SK-N-SH treated with all-trans-retinoic acid at 6 μM for 48 hours (cell line): ENCODE measurements at regions not wholly inside any gene's neighbourhood (a gene's known extent, or its start where the extent isn't known, plus 50 kb on each side); places are given as distances from the start of the nearest gene placed in this dataset.

Experiments
- ATAC-seq: fragments of 200-7000 bp; cut with Tn5 transposase; 3 replicates; pipeline ENCODE4 v1.9.1; 2020; ENCODE audit warnings: mild to moderate bottlenecking, moderate library complexity
- ARNTL ChIP-seq: fragments of 450-650 bp; formaldehyde crosslinking; IDR thresholded peaks from 2 replicates; pipeline ENCODE4 v1.5.0; 2020; ENCODE audit warnings: low read depth, mild to moderate bottlenecking, moderate library complexity, borderline replicate concordance
- BACH2 ChIP-seq: fragments of 250-450 bp; sonication (Bioruptor Pico); IDR thresholded peaks from 2 replicates; pipeline ENCODE4 v1.9.0; 2021; ENCODE audit warnings: mild to moderate bottlenecking, borderline replicate concordance
- CSDC2 ChIP-seq: fragments of 250-450 bp; sonication (Bioruptor Pico); IDR thresholded peaks from 2 replicates; pipeline ENCODE4 v1.5.0; 2020; ENCODE audit warnings: mild to moderate bottlenecking, moderate library complexity
- ESRRG ChIP-seq: fragments of 250-450 bp; sonication (Bioruptor Pico); IDR thresholded peaks from 2 replicates; pipeline ENCODE4 v1.6.1; 2021; ENCODE audit warnings: mild to moderate bottlenecking
- GLIS3 ChIP-seq: fragments of 250-450 bp; sonication (Bioruptor Pico); IDR thresholded peaks from 2 replicates; pipeline ENCODE4 v1.5.0; 2020; ENCODE audit warnings: mild to moderate bottlenecking, moderate library complexity
- ISL1 ChIP-seq: fragments of 250-450 bp; sonication (Bioruptor Pico); IDR thresholded peaks from 2 replicates; pipeline ENCODE4 v2.1.2; 2022; ENCODE audit warnings: mild to moderate bottlenecking, moderate library complexity
- OSR1 ChIP-seq: fragments of 250-450 bp; sonication (Bioruptor Pico); IDR thresholded peaks from 2 replicates; pipeline ENCODE4 v1.8.0; 2022; ENCODE audit warnings: moderate library complexity, mild to moderate bottlenecking, inconsistent platforms
- PPARA ChIP-seq: fragments of 250-450 bp; sonication (Bioruptor Pico); IDR thresholded peaks from 2 replicates; pipeline ENCODE4 v1.5.0; 2020; ENCODE audit warnings: mild to moderate bottlenecking, borderline replicate concordance
- RARB ChIP-seq: fragments of 250-450 bp; sonication (Bioruptor Pico); IDR thresholded peaks from 2 replicates; pipeline ENCODE4 v1.8.0; 2021; ENCODE audit warnings: mild to moderate bottlenecking, moderate library complexity
- SNAI2 ChIP-seq: fragments of 250-450 bp; sonication (Bioruptor Pico); IDR thresholded peaks from 2 replicates; pipeline ENCODE4 v1.5.0; 2020; ENCODE audit warnings: mild to moderate bottlenecking, moderate library complexity
- TCF4 ChIP-seq: fragments of 250-450 bp; sonication (Bioruptor Pico); IDR thresholded peaks from 2 replicates; pipeline ENCODE4 v1.8.0; 2021; ENCODE audit warnings: mild to moderate bottlenecking, moderate library complexity, borderline replicate concordance
- TOX ChIP-seq: fragments of 250-450 bp; sonication (Bioruptor Pico); IDR thresholded peaks from 2 replicates; pipeline ENCODE4 v1.8.0; 2021; ENCODE audit warnings: mild to moderate bottlenecking, moderate library complexity, borderline replicate concordance
- ZC3H10 ChIP-seq: fragments of 250-450 bp; sonication (Bioruptor Pico); IDR thresholded peaks from 2 replicates; pipeline ENCODE4 v1.5.1; 2021; ENCODE audit warnings: mild to moderate bottlenecking, moderate library complexity
- ZFP3 ChIP-seq: fragments of 250-450 bp; sonication (Bioruptor Pico); IDR thresholded peaks from 2 replicates; pipeline ENCODE4 v1.5.0; 2020; ENCODE audit warnings: mild to moderate bottlenecking, moderate library complexity
- ZFP30 ChIP-seq: fragments of 450-650 bp; formaldehyde crosslinking; IDR thresholded peaks from 2 replicates; pipeline ENCODE4 v1.5.0; 2022; ENCODE audit warnings: mild to moderate bottlenecking, moderate library complexity
- ZNF565 ChIP-seq: fragments of 450-650 bp; formaldehyde crosslinking; conservative IDR thresholded peaks from 2 replicates; pipeline ENCODE4 v1.5.0; 2020; ENCODE audit warnings: low read depth, mild to moderate bottlenecking, moderate library complexity
- ZNF8 ChIP-seq: fragments of 450-650 bp; formaldehyde crosslinking; IDR thresholded peaks from 2 replicates; pipeline ENCODE4 v1.5.0; 2020; ENCODE audit warnings: mild to moderate bottlenecking, moderate library complexity
- TF ChIP-seq, protein P1 (sequence below): fragments of 250-450 bp; sonication (Bioruptor Pico); IDR thresholded peaks from 2 replicates; pipeline ENCODE4 v1.5.0; 2020; ENCODE audit warnings: mild to moderate bottlenecking, moderate library complexity
- TF ChIP-seq, protein P2 (sequence below): fragments of 250-450 bp; sonication (Bioruptor Pico); IDR thresholded peaks from 2 replicates; pipeline ENCODE4 v1.8.0; 2020; ENCODE audit warnings: mild to moderate bottlenecking, moderate library complexity, borderline replicate concordance
- TF ChIP-seq, protein P3 (sequence below): fragments of 250-450 bp; sonication (Bioruptor Pico); IDR thresholded peaks from 2 replicates; pipeline ENCODE4 v1.8.0; 2021; ENCODE audit warnings: low read depth, mild to moderate bottlenecking, moderate library complexity, borderline replicate concordance
- TF ChIP-seq, protein P4 (sequence below): fragments of 250-450 bp; sonication (Bioruptor Pico); IDR thresholded peaks from 2 replicates; pipeline ENCODE4 v1.5.1; 2021; ENCODE audit warnings: mild to moderate bottlenecking, moderate library complexity

DNA sequence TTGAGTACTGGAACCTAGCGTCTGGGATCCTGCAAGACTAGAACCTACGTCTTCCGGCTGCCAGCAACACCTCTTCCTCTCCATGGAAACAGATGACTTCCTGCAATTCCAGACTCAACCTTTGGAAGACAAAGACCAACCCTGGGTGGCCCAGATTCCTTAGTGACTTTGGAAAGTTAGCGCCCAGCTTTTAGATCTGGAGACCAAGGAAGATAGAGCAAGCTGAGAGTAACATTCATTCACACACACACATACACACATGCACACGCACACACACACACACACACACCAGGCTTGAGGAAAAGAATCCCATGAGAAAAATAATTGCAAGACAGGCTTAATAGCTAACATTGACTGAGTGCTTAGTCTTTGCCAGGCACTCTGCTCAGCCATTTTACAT, 788.9 kb downstream of the UQCRFS1 start:
- no peak for ATAC-seq
- TF ChIP-seq, protein P1, sequence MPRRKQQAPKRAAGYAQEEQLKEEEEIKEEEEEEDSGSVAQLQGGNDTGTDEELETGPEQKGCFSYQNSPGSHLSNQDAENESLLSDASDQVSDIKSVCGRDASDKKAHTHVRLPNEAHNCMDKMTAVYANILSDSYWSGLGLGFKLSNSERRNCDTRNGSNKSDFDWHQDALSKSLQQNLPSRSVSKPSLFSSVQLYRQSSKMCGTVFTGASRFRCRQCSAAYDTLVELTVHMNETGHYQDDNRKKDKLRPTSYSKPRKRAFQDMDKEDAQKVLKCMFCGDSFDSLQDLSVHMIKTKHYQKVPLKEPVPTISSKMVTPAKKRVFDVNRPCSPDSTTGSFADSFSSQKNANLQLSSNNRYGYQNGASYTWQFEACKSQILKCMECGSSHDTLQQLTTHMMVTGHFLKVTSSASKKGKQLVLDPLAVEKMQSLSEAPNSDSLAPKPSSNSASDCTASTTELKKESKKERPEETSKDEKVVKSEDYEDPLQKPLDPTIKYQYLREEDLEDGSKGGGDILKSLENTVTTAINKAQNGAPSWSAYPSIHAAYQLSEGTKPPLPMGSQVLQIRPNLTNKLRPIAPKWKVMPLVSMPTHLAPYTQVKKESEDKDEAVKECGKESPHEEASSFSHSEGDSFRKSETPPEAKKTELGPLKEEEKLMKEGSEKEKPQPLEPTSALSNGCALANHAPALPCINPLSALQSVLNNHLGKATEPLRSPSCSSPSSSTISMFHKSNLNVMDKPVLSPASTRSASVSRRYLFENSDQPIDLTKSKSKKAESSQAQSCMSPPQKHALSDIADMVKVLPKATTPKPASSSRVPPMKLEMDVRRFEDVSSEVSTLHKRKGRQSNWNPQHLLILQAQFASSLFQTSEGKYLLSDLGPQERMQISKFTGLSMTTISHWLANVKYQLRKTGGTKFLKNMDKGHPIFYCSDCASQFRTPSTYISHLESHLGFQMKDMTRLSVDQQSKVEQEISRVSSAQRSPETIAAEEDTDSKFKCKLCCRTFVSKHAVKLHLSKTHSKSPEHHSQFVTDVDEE: no peak
- TF ChIP-seq ZFP30 (CRISPR knock-in tag): no peak
- no peak for TF ChIP-seq BACH2 (CRISPR knock-in tag)
- TF ChIP-seq OSR1 (CRISPR knock-in tag): no peak
- TF ChIP-seq SNAI2: no peak
- TF ChIP-seq ESRRG (CRISPR knock-in tag): no peak
- TF ChIP-seq TOX (CRISPR knock-in tag): no peak
- TF ChIP-seq ZFP3 (CRISPR knock-in tag): no peak
- TF ChIP-seq, protein P2, sequence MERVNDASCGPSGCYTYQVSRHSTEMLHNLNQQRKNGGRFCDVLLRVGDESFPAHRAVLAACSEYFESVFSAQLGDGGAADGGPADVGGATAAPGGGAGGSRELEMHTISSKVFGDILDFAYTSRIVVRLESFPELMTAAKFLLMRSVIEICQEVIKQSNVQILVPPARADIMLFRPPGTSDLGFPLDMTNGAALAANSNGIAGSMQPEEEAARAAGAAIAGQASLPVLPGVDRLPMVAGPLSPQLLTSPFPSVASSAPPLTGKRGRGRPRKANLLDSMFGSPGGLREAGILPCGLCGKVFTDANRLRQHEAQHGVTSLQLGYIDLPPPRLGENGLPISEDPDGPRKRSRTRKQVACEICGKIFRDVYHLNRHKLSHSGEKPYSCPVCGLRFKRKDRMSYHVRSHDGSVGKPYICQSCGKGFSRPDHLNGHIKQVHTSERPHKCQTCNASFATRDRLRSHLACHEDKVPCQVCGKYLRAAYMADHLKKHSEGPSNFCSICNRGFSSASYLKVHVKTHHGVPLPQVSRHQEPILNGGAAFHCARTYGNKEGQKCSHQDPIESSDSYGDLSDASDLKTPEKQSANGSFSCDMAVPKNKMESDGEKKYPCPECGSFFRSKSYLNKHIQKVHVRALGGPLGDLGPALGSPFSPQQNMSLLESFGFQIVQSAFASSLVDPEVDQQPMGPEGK (CRISPR knock-in tag): no peak
- TF ChIP-seq ISL1 (CRISPR knock-in tag): no peak
- no peak for TF ChIP-seq ZNF565 (CRISPR knock-in tag)
- TF ChIP-seq CSDC2: no peak
- TF ChIP-seq TCF4 (CRISPR knock-in tag): no peak
- no peak for TF ChIP-seq ZNF8 (CRISPR knock-in tag)
- TF ChIP-seq ARNTL (CRISPR knock-in tag): no peak
- TF ChIP-seq, protein P3, sequence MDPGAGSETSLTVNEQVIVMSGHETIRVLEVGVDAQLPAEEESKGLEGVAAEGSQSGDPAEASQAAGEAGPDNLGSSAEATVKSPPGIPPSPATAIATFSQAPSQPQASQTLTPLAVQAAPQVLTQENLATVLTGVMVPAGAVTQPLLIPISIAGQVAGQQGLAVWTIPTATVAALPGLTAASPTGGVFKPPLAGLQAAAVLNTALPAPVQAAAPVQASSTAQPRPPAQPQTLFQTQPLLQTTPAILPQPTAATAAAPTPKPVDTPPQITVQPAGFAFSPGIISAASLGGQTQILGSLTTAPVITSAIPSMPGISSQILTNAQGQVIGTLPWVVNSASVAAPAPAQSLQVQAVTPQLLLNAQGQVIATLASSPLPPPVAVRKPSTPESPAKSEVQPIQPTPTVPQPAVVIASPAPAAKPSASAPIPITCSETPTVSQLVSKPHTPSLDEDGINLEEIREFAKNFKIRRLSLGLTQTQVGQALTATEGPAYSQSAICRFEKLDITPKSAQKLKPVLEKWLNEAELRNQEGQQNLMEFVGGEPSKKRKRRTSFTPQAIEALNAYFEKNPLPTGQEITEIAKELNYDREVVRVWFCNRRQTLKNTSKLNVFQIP (CRISPR knock-in tag): no peak
- TF ChIP-seq RARB (CRISPR knock-in tag): no peak
- TF ChIP-seq PPARA (CRISPR knock-in tag): no peak
- TF ChIP-seq ZC3H10 (CRISPR knock-in tag): no peak

DNA sequence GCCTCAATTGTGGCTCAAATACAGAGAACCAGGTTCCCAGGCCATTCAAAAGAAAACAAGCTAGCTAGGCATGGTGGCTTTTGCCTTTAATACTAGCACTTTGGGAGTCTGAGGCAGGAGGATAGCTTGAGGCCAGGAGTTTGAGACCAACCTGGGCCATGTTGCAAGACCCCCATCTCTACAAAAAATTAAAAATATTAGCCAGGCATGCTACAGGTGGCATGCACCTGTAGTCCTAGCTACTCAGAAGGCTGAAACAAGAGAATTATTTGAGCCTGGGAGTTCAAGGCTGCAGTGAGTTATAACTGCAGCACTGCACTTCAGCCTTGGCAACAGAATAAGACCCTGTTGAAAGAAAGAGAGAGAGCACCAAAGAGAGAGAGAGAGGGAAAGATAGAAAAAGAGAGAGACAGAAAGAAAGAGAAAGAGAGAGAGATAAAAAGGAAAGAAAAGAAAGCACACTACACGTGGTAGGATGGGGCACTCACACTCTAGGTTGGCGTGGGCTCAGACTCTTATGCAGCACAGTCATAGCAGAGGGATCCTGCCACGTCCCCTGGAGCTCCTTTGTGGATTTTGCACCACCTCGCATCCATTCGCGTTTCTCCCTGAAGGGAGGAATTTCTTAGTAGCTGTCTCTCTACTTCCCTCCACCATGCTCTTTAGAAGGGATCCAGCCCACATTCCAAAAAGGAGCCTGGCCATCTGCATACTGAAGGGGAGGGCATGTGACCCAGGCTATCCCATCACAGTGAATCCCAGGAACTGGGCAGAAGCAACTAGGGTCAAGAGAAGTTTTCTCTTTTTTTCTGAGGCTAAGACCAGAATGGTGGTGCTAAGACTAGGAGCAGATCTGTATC, 789.9 kb downstream of the UQCRFS1 start:
- TF ChIP-seq OSR1 (CRISPR knock-in tag): no peak
- TF ChIP-seq, protein P4, sequence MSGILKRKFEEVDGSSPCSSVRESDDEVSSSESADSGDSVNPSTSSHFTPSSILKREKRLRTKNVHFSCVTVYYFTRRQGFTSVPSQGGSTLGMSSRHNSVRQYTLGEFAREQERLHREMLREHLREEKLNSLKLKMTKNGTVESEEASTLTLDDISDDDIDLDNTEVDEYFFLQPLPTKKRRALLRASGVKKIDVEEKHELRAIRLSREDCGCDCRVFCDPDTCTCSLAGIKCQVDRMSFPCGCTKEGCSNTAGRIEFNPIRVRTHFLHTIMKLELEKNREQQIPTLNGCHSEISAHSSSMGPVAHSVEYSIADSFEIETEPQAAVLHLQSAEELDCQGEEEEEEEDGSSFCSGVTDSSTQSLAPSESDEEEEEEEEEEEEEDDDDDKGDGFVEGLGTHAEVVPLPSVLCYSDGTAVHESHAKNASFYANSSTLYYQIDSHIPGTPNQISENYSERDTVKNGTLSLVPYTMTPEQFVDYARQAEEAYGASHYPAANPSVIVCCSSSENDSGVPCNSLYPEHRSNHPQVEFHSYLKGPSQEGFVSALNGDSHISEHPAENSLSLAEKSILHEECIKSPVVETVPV (CRISPR knock-in tag): no peak
- no peak for TF ChIP-seq GLIS3 (CRISPR knock-in tag)
- no peak for TF ChIP-seq ESRRG (CRISPR knock-in tag)
- TF ChIP-seq ARNTL (CRISPR knock-in tag): no peak
- no peak for TF ChIP-seq ZC3H10 (CRISPR knock-in tag)
- ATAC-seq: no peak

DNA sequence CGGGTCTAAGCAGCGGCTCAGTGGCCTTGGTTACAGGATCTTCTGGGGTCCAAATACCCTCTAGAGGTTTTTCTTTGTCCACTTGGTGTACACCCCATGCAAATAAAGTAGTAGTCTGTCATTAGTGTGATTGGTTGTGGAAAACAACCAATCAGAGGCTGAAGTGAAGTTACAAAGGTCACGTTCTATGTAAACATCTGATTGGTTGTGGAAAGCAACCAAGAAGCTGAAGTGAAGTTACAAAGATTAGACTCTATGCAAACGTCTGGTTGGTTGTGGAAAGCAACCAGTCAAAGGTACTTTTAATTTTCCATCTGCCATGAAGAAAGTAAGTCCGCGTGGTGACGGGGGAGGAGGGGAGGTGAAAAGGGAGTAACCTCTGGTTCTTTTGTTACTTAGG, 790.9 kb downstream of the UQCRFS1 start:
- no peak for ATAC-seq
- TF ChIP-seq, protein P2 (CRISPR knock-in tag): no peak
- TF ChIP-seq CSDC2: no peak
- TF ChIP-seq ZFP30 (CRISPR knock-in tag): no peak
- TF ChIP-seq ESRRG (CRISPR knock-in tag): no peak
- TF ChIP-seq, protein P4 (CRISPR knock-in tag): no peak
- no peak for TF ChIP-seq TCF4 (CRISPR knock-in tag)
- TF ChIP-seq GLIS3 (CRISPR knock-in tag): no peak
- TF ChIP-seq, all 23 proteins: peak for 0
